HG02938 (cell line): ENCODE measurements at regions not wholly inside any gene's neighbourhood (a gene's known extent, or its start where the extent isn't known, plus 50 kb on each side); places are given as distances from the start of the nearest gene placed in this dataset.
"Not testable (repeated sequence)": the region's sequence is repeated elsewhere in the genome, so short reads cannot be mapped to it uniquely, and the experiment has no call there.

Source experiments
- ATAC-seq: cut with Tn5 transposase; IDR thresholded peaks from one replicate; pipeline ENCODE4 v1.9.1; 2021; ENCODE audit warnings: mild to moderate bottlenecking, moderate library complexity; ENCODE audit not compliant: unreplicated experiment

GRCh38 chr14:38973083-38973700, 129.8 kb downstream of the SEC23A start:
- ATAC-seq, result no peak

GRCh38 chr14:38972511-38972910, 130.5 kb downstream of the SEC23A start:
- no peak for ATAC-seq

GRCh38 chr14:38971258-38971921, 131.6 kb downstream of the SEC23A start:
- ATAC-seq, result no peak

GRCh38 chr14:38964630-38965029, 138.4 kb downstream of the SEC23A start:
- no peak for ATAC-seq

- ATAC-seq, result no peak
Observed at GRCh38 chr14:38960946-38961531, 142.0 kb downstream of the SEC23A start.

GRCh38 chr14:38959021-38959420, 144.0 kb downstream of the SEC23A start:
- no peak for ATAC-seq

GRCh38 chr14:38958589-38958988, 144.4 kb downstream of the SEC23A start:
- ATAC-seq, result no peak

GRCh38 chr14:38951451-38951850, 151.6 kb downstream of the SEC23A start:
- no peak for ATAC-seq

- ATAC-seq, result no peak
Observed at GRCh38 chr14:38950676-38951075, 152.4 kb downstream of the SEC23A start.

GRCh38 chr14:38948576-38948975, 154.5 kb downstream of the SEC23A start:
- ATAC-seq, result no peak

GRCh38 chr14:38948171-38948570, 154.9 kb downstream of the SEC23A start:
- no peak for ATAC-seq

- no peak for ATAC-seq
Observed at GRCh38 chr14:38947343-38947742, 155.7 kb downstream of the SEC23A start.

- no peak for ATAC-seq
Observed at GRCh38 chr14:38944691-38945090, 158.3 kb downstream of the SEC23A start.

- no peak for ATAC-seq
Observed at GRCh38 chr14:38941488-38941887, 161.5 kb downstream of the SEC23A start.

- not testable (repeated sequence) for ATAC-seq
Observed at GRCh38 chr14:38932653-38933000, 170.4 kb downstream of the SEC23A start.

- no peak for ATAC-seq
Observed at GRCh38 chr14:38931969-38932652, 170.9 kb downstream of the SEC23A start.

- ATAC-seq, result no peak
Observed at GRCh38 chr14:38930898-38931297, 172.1 kb downstream of the SEC23A start.

- ATAC-seq, result no peak
Observed at GRCh38 chr14:38930022-38930421, 173.0 kb downstream of the SEC23A start.

GRCh38 chr14:38929416-38929815, 173.6 kb downstream of the SEC23A start:
- ATAC-seq, result no peak

- ATAC-seq, result not testable (repeated sequence)
Observed at GRCh38 chr14:38921893-38922292, 181.1 kb downstream of the SEC23A start.

GRCh38 chr14:38915125-38915524, 187.9 kb downstream of the SEC23A start:
- no peak for ATAC-seq

GRCh38 chr14:38910092-38910491, 192.9 kb downstream of the SEC23A start:
- ATAC-seq, result no peak
